DMS153 treated with DMSO at 0.1 percent for 48 hours (cell line): ENCODE measurements at regions not wholly inside any gene's neighbourhood (a gene's known extent, or its start where the extent isn't known, plus 50 kb on each side); places are given as distances from the start of the nearest gene placed in this dataset.
"Not testable (repeated sequence)": the region's sequence is repeated elsewhere in the genome, so short reads cannot be mapped to it uniquely, and the experiment has no call there.

Experiments
- DNase-seq: peaks from one replicate; lab custom pipeline; 2025; ENCODE audit not compliant: unreplicated experiment; lab: John Stamatoyannopoulos, UW

DNA sequence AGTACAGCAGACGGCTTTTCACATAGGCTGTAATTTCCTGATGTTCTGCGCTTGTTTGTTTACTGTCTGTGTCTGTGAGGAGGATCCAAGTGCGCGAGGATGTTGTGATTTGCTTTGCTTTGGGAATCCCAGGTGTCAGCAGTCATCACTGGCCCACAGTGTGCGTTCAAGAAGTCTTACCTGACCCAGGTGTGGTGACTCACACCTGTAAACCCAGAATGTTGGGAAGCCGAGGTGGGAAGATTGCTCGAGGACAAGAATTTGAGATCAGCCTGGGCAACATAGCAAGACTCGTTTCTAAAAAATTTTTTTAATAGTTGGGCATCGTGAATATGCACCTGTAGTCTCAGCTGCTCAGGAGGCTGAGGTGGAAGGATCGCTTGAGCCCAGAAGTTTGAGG, 110.7 kb downstream of the CRLF3 start:
- not testable (repeated sequence) for DNase-seq

DNA sequence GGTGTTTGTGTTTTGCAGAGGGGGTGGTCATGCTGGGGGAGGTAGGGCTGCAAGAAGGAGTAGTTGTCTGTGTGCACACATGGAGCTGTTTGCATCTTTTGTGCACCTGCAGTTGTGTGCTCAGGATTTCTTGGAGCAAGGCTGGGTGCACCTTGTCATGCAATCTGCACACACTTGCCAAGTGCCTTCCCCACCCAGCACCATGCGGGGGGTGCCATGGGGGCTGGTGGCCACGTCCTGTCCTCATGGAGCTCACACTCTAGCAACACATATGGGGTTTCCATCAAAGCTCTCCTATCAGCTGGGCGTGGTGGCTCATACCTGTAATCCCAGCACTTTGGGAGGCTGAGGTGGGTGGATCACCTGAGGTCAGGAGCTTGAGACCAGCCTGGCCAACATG, 111.6 kb downstream of the CRLF3 start:
- not testable (repeated sequence) for DNase-seq

DNA sequence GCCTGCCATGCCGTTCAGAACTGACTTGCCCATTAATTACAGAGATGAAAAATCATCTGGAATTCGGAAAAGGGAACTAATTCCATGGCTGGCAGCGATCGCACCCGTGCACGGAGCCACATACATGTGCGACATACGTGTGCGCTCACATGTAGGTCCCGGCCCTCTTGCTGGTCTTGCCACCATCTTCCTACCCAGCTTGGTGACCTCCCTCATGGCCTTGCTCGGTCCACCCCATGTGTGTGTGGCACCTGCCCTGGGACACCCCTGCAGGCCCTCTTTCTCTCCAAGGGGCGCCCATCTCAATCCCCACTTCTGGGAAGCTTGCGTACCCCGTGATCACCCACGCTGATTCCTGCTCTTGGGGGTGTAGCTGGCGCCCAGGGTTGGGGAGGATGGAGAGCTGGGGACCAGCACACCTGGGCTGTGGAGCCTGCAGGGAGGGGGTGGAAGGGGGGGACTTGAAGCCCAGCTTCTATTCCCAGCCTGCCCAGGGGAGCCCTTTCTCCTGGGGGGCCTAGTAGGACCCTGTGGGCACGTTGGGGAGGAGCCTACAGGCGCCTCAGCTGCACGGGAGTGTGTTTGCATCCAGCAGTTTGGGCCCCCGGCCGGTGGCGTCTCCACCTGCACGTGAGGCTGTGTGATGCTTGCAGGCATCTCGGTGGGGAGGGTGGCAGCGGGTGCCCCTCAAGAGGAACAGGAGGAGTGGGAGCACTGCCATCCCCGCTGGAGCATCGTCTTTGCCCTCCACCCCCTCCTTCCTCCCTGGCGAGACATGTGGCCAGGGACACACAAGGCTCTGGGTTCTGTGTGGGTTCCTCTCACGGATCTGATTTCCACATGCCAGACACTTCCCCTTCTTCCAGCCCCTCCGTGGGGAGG, 112.6 kb downstream of the CRLF3 start:
- DNase-seq: not testable (repeated sequence)

DNA sequence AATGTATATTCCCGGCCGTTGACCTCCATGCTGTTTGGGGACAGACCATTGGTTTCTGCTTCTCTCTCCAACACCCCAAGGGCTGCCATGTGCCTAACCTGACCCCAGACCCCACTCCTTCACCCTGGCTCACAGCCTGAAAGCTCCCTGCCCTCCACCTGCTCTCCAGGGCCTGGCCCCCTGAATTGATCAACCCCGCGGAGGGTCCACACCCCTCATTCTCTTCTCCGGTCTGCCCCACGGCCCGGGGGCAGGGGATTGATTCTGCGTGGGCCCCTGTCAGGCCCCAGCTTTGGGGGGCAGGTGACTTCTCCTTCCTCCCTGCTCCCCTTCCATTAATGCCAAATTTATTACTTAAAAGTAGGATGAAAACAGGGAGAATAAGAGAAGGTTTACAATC, 113.3 kb downstream of the CRLF3 start:
- not testable (repeated sequence) for DNase-seq

DNA sequence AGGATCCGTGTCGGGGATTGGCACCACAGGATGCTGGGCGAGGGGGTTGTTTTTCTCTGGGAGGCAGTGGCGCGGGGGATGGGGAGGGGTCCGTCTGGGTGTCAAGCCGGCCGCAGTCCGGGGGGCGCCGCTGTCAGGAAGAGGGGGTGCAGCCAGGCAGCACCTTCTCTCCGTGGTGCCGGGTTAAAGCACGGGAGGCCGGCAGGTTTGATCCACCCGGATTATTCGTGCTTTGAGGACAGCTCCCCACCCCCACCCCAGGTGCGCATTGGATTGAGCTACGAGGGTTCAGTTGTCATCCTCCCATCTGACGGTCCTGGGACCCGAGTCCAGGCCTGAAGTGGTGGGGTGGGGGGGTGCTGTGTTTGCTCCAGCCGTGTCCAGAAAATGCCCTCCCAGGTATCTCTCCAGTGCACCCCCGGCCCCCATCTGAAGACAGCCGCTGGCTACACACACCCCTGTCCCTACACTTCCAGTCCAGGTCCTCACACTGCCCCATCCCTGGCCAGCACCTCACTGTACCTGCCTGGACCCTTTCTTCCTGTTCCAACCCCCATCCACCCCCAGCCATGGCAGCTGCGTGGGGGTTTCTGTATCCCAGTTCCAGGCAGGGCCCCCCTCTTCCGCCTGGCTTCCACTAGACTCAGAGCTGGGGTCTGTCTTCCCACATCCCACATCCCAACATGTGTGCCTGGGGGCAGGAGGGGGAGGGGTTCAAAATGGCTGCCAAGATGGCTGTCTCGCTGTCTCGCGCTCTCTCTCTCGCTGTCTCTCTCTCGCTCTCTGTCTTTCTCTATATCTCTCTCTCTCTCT, 114.0 kb downstream of the CRLF3 start:
- not testable (repeated sequence) for DNase-seq

DNA sequence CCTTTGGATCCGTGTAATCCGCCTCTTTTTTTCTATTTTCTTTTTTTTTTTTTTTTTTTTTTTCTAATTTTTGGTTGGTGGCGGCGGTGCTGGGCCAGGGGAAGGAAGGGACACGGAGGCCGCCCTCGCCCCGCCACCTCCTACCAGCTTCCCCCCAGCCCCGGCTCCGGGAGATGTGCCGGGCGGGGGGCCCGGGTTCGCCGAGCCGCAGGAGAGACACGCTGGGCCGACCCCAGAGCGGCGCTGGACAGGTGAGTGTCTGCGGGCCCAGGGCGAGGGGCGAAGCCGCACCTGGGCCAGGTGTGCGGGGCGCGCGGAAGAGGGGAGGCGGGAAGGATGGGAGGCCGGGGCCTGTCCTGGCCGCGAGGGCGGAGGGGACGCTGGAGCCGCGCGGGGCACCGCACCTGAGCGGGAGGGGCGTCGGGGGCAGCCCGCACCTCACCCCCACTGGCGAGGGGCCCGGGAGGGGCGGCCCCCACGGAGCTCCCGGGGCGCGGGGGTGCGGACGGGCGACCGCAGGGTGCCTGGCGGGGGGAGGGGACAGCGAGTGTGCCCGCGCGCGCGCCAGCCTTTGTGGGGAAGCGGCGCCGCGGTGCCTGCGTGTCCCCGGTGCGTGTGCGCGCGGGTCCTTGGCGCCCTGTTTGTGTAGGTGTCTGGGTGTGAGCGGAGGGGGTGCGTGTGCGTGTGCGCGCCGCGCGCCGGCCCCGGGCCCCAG, 114.8 kb downstream of the CRLF3 start:
- DNase-seq: not testable (repeated sequence)

DNA sequence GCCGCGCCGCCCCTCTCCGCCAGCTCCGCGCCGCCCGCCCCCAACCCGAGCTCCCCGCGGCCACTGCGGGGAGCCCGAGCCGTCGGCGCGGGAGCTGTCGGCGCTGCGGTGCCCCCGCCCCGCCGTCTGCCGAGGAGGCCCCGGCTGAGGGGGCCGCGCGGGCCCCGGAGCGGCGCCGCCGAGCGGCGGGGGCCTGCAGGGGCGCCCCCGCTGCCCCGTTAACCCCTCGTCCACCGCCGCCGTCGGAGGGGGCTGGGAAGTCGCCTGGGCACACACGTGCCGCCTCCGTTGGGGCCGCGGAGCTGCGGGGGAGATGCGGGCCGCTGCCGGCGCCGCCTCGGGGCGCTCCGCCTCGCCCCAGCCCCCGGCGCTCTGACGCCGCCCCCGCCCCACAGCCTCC, 115.4 kb downstream of the CRLF3 start:
- DNase-seq: not testable (repeated sequence)

DNA sequence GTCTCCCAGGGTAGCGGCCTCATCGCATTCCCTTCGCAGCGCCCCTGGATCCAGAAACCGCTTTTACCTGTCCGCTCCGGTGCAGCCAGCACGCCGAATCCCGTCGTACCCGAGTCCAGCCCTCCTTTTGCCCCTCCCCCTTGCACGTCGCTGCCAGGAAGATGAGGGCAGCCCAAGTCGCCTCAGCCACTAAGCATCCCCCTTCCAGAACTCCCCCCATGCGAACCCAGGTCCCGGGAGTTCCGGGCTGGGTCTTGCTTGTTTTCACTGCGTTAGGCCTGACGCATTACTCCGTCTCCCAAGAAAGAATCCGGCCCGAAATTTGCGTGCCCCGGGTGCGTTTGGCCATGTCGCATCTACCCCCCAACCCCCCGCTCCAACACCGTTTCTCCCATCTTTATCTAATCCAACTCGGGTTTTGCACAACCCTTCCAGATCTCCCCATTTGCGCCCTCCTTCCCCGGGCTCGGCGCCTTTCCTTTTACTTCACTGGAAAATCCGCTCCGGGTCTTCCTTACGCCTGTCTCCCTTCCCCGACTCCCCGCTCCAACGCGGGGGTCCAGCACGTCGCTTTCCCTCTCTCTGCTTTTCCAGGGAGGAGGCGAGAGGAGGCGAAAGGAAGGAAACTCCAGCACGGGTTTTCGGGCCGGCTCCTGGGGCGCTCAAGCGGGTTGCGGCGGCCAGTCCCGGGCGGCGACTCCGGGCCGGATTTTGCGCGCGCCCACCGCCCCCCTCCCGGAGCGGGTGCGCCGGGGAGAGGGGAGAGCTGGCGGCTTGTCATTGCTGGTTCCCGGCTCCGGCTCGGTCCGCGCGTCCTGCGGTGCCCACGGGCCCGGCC, 116.0 kb downstream of the CRLF3 start:
- peak; percentile 78 for DNase-seq

DNA sequence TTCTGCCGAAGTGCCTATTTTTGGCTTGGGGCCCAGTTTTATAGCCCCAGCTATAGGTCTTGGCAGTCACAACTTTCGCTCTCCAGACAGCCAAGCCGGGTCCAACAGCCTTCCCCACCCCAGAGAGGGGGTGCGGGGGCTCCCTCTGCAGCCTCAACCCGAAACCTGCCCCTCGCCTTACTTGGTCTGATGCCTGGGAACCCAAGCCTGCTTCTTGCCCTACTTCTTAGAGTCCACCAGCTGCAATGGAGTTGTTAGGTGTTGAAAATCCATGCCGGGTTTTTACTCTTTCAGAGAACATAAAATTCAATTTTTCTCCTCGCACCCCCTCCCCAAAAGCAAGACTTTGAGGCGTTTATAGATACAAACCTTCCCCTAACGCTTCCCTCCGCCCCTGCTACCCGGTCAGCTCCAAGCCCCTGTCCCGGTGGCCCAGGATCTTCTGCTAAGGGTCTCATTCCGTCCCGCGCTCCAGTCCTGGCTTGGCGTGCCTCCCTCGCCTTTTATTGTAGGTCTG, 116.7 kb downstream of the CRLF3 start:
- peak; percentile 52 for DNase-seq

DNA sequence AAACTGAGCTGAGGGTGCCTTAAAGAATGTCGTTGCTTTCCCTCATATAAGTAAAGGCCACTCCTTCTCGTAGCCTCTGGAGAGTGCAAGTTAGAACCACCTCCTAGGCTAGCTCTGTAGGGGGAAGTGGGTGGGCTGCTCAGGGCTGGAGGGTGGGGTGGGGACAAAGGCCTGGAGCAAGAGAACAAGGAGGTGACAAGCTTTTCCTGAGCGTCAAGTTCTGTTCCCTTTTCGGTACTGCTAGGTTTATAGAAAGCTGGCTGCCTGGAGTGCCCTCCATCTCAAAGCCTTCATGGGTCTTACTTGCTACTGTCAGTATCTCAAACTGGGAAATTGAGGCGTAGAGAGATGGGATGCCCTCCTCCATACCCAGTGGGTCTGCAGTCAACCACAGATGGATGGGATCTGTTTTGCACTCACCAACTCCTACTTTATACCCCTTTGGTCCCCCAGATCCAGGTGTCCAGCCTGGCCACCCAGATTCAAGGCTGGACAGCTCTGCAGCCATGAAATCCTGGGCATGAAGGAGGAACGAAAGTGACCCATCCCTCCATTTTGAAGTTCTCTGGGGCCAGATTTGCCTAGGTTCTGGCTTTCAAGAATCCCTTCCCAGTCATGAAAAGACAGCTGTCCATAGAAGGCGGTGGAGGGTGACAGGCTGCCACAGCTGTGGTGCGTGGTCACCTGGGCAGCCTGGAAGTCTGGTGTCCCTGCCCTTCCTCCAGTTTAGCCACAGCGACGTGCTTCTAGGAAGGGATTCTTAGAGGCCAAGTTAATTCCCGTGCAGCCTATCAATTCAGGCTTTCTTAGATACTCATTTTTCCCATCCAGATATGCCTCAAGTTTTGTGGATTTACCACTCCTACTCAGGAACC, 117.8 kb downstream of the CRLF3 start:
- not testable (repeated sequence) for DNase-seq

DNA sequence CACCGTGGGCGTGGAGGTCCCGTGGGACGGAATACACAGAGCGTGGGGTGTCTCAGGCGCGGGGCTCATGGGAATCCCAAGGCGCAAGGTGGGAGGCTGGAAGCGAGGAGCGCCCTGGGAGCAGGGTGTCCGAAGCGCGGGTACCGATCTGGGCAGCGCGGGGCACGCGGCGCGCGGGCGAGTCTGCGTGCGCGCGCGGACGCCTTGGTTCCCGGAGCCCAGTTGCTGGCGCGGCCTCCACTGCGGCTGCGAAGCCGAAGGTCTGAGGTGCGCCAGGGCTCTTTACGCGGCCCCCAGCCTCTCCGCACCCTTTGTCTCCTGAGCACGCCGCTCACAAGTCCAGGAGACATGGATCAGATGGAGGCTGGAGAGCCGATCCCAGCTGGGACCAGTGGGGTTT, 118.5 kb downstream of the CRLF3 start:
- DNase-seq: not testable (repeated sequence)

DNA sequence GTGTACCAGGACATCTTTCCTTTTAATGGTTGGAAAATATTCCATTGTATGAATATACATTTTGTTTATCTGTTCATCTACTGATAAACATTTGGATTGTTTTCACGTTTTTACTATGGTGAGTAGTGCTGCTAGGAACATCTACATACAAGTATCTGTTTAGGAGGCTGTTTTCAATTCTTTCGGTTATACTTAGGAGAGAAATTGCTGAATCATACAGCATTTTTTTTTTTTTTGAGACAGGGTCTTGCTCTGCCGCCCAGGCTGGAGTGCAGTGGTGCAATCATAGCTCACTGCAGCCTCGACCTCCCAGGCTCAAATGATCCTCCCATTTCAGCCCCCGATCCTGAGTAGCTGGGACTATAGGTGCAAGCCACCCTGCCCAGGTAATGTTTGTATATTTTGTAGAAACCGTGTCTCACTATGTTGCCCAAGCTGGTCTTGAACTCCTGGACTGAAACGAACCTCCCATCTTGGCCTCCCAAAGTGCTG, 122.9 kb downstream of the CRLF3 start:
- no peak for DNase-seq

DNA sequence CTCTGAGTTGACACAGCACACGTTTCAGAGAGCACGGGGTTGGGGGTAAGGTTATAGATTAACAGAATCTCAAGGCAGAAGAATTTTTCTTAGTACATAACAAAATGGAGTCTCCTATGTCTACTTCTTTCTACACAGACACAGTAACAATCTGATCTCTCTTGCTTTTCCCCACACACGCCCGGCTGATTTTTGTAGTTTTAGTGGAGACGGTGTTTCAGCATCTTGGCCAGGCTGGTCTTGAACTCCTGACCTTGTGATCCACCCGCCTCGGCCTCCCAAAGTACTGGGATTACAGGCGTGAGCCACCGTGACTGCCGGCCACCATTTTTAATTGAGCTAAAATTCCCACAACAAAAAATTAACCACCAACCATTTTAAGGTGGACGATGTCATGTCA, 123.7 kb downstream of the CRLF3 start:
- not testable (repeated sequence) for DNase-seq

DNA sequence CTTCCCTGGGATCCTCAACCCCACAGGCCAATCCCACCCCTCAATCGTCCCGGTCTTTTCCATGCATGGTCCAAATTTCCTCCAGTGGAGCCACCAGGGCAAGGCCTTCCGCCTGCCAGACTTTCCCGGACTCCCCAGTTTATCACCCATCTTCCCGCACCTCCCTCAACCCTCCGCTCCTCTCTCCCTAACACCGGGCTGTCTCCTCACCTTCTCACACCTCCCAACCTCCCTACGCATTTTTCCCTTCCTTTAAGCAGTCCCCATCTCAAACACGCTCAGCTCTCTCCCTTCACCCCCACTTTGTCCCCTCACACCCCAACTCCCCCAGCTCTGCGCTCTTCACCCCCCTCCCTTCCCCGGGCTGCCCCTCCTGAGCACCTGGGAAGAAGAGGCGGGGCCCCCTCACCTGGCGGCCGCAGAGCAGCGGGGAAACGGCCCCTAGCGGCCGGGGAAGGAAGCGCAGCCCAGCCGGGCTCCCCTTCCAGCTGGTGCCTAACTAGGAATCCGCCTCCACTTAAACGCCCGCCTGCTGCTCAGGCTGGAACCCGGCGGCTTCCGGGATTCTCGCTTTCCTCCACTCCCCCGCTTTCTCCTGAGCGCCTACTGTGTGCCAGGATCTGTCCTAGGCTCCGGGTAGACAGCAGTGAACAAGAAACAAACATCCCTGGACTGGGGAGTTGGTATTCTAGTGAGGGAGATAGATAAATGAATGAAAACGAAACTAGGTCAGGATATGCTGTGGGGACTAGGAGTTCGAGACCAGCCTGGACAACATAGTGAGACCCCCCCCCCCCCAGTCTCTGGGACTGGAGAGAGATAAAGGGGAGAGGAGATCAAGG, 126.7 kb downstream of the CRLF3 start:
- peak; percentile 69 for DNase-seq

DNA sequence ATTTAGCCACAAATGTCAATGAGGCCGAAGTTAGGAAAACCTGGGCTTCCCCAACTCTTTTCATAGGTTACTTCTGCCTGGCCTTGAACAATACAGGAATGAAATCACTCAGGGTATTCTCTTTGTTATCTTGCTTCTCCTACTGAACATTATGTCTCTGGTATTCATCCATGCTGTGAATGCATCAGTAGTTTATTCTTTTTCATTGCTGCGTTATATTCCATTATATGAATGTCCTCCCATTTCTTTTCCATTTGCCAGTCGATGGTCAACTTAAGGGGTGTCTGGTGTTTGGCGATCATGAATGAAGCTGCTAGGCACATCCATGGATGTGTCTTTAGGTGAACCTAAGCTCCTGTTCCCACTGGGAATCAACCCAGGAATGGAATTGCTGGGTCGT, 128.3 kb downstream of the CRLF3 start:
- no peak for DNase-seq

DNA sequence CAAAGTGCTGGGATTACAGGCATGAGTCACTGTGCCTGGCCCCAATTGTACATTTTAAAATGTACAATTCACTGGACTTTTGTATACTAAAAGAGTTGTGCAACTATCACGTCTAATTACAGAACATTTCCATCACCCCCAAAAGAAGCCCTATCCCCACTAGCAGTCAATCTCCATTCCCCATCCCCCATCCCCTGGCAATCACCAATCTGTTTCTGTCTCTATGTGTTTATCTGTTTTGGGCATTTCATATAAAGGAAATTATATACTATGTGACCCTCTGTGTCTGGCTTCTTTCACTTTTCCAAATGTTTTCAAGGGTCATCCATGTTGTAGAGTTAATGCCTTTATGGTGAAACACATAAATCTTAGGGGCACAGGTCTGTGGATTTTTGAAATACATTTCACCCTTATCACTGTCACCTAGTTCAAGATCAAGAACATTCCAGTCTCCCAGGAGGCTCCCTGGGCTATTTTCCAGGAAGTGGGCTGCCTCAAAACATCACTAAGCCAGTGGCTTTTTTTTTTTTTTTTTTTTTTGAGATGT, 129.2 kb downstream of the CRLF3 start:
- not testable (repeated sequence) for DNase-seq

DNA sequence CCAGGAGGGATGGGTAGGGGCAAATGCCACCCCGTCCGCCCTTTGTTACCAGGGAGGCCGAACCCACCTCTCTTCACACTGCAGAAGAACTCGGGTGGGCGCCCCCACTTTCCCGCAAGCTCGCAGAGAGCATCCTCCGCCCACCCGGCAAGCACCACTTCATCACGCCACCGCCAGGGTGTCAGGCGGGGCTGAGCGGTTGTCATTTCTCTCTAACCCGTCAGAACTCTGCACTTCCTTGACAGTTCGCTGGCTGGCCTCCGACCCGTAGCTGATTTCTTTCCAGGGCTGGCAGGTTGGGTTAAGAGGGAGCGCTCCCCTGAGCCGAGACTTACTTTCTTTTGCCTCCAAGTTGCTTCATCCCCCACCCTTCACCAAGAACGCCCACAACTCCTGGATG, 130.7 kb downstream of the CRLF3 start:
- not testable (repeated sequence) for DNase-seq
